Mammary epithelial cell (primary cell): ENCODE measurements at regions not wholly inside any gene's neighbourhood (a gene's known extent, or its start where the extent isn't known, plus 50 kb on each side); places are given as distances from the start of the nearest gene placed in this dataset.

Source experiments
- EZH2 ChIP-seq: IDR thresholded peaks from 2 replicates; pipeline ENCODE4 v1.6.1; 2012; ENCODE audit warnings: low read length, inconsistent platforms, borderline replicate concordance
- TF ChIP-seq, protein P1 (sequence below), 2 donors: IDR thresholded peaks in 1 of 2; conservative IDR thresholded peaks in 1 of 2; 2 replicates each; pipeline ENCODE4 v1.5.1; 2011 to 2012; ENCODE audit warnings: inconsistent platforms in 2 of 2, low read length in 2 of 2, mild to moderate bottlenecking in 2 of 2, control low read depth in 1 of 2, low read depth in 1 of 2; ENCODE audit not compliant: insufficient read depth in 1 of 2; ENCODE audit errors: extremely low read depth in 1 of 2

DNA sequence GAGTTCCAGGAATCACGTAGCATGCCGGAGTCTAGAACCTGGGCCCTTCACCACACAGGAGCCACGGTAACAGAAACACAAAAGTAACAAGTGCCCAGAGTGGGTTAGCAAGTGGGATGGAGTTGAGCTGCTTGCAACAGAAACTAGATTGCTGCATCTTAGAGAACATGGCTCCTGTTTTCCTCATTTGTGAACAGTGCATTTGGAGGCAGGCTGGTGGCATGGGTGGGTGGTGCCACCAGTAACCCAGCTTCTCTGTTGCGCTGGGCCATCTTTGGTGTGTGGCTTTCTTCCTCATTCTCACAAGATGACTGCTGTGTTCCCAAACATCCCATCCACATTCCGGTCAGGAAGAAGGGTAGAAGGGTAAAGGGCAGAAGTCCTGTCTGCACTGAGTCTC, 95.5 kb downstream of the KATNIP start:
- TF ChIP-seq, protein P1, sequence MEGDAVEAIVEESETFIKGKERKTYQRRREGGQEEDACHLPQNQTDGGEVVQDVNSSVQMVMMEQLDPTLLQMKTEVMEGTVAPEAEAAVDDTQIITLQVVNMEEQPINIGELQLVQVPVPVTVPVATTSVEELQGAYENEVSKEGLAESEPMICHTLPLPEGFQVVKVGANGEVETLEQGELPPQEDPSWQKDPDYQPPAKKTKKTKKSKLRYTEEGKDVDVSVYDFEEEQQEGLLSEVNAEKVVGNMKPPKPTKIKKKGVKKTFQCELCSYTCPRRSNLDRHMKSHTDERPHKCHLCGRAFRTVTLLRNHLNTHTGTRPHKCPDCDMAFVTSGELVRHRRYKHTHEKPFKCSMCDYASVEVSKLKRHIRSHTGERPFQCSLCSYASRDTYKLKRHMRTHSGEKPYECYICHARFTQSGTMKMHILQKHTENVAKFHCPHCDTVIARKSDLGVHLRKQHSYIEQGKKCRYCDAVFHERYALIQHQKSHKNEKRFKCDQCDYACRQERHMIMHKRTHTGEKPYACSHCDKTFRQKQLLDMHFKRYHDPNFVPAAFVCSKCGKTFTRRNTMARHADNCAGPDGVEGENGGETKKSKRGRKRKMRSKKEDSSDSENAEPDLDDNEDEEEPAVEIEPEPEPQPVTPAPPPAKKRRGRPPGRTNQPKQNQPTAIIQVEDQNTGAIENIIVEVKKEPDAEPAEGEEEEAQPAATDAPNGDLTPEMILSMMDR (conservative IDR thresholded peaks at IDR 0.05 in 1 of 2, IDR thresholded peaks at IDR 0.05 in 1 of 2; ENCODE audit: extremely low read depth in 1 of 2, insufficient read depth in 1 of 2, low read depth in 1 of 2, low read length in 2 of 2), result no peak
- no peak for TF ChIP-seq EZH2
